NCI-H82 treated with DMSO at 0.1 percent for 48 hours (cell line): ENCODE measurements at regions not wholly inside any gene's neighbourhood (a gene's known extent, or its start where the extent isn't known, plus 50 kb on each side); places are given as distances from the start of the nearest gene placed in this dataset.
A peak's percentile ranks its signal among the peaks of the same experiment; 100 is the strongest.

Experiments
- DNase-seq: peaks from one replicate; lab custom pipeline; 2025; ENCODE audit not compliant: unreplicated experiment; lab: John Stamatoyannopoulos, UW

DNA sequence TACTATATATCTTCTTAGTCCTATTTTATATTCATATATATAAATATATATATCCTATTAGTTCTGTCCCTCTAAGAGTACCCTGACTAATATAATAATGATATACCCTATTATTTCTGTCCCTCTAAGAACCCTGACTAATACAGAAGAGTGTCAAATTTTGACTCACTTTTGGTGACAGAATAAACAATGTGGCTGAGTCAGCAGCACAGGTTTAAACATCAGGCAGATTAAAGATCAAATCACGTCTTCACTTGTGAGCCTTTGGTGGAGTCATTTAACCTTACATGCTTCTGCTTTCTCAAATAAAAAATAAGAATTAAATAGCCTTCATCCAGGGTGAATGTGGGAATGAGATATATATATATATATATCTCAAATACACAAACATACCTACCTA, 615.9 kb upstream of the GCFC2 start:
- DNase-seq = no peak

DNA sequence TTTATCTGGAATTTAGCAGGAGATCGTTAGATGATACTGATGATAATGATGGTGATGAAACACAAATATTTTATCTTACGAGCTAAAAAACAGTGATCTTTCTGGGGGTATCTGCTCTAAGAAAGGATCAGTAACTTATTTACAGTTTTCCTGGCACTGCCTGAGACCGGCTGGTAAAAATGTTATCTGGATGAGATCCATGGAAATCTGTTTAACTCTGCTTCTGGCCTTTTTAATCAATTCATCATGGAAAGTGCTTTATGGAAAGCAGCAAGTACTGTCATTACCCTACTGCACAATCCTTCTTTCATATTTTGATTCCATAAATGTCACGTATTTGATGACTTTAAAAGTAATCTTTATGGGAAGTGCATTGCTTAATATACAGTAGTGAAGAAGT, 612.7 kb upstream of the GCFC2 start:
- DNase-seq = no peak

DNA sequence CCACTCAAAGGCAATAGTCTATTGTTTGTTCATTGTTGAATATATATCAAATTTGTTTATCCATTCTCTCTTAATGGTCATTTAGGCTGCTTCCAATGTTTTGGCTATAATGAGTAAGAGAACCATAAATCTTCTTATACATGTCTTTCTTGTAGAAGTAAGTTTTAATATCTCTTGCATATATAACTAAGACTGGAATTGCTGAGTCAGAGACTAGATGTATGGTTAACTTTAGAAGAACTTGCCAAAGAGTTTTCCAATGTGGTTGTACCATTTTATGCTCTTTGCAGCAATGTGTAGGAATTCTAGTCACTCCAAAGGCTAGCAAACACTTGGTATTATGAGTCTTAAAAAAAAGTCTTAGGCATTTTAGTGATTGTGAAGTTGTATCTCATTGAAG, 610.0 kb upstream of the GCFC2 start:
- no peak for DNase-seq

DNA sequence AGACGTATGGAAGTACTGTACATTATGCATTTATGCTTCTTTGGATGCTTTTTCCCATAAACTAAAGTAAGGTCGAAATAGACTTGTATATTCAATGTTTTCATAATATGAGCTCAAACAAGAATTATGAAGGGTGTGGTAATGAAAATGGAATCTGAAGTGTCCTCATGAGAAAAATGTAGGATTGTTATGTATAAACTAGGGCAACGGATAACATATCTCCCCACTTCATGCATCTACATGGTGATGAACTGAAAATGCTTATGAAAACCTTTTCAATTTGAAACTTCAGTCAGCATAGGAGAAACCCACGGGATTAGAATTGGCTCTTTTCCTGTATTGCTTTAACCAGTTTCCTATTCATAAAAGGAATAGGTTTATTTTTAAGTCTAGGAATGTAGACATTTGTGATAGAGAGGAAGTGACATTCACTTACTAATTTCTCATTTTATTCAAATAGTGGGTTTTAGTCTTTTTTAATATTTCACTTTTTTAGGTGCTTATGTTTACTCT, 608.2 kb upstream of the GCFC2 start:
- no peak for DNase-seq

DNA sequence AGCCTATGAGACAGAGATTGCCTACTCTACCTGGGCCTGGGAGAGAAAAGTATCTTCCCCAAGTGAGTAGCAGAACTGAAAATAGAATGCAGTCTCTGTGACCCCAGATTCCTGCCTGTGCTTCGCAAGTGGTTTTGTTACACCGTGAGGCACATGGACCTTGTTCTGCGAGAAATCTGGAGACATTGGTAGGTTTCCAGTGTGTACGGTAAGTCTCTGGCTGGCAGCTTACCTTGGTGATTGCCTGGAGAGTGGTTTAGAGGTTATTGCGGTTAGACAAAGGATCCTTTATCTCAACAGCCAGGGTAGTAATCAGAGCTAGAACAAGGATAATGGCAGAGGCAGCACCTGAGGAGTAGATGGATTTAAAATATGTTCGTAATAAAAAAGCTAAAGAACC, 606.0 kb upstream of the GCFC2 start:
- DNase-seq = no peak

DNA sequence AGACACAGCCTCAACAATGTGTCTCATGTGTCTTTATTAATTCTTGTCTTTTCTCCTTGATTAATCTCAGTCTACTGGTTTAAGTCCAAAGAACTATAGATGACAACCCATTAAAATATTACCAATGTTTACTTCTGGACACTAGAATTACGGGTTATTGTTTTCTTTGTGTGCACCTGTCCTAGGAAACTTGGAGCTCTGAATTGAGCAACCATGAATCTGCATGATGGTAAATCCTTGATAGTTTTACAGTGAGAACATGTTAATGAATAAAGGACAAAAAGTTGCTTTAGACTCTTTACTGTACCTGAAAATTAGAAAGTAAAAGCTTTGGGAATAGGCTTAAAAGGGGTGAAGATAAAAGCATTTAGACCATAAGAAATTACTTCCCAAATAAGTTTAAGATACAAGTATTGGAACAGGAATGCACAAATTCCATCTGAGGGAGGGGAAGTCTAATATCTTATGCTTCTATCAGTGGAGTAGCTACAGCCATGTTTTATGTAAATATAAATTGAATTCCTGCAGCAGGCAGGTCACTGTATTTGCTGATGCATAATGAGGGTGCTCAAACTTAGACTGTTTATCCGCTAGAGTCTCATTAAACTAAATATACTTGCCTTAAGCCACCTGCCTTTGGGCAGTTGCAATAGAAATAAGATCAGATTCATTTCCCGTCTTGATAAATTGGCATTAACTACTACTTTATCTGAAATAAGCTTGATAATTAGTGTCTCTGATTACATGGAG, 603.7 kb upstream of the GCFC2 start:
- no peak for DNase-seq

DNA sequence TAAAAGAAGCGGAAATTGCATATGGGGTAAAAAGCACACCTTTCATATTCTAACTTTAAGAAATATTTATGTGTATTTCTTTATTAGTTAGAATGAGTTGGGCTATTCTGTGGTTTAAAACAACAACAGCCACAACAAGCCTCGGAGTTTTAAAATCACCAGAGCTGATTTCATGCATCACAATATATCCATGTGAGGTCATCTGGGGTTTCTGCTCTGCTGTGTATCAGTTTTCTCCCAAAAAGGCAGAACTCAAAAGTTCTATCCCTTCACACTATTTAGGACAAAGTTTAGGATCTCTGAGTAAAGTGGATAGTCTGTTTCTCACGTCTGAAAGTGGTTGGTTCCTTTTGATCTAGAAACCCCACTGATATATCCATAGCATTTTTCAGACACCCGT, 601.5 kb upstream of the GCFC2 start:
- DNase-seq = no peak

DNA sequence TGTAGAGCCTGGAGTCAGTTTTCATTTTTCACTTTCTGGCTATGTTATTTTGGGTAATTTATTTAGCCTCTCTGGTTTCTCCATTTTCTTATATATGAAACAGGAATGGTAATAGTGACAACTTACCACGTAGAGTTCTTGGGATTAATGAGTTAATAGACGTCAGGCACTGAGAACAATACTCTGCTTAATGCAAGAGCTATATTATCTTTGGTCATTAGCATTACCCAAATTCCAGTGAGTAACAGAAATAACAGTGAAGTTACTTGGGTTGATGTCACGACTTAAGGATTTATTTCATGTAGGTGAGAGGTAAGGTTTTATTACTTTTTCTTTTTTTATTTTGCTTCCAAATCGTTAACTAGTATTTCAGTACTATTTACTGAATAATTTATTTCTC, 601.0 kb upstream of the GCFC2 start:
- DNase-seq = no peak

DNA sequence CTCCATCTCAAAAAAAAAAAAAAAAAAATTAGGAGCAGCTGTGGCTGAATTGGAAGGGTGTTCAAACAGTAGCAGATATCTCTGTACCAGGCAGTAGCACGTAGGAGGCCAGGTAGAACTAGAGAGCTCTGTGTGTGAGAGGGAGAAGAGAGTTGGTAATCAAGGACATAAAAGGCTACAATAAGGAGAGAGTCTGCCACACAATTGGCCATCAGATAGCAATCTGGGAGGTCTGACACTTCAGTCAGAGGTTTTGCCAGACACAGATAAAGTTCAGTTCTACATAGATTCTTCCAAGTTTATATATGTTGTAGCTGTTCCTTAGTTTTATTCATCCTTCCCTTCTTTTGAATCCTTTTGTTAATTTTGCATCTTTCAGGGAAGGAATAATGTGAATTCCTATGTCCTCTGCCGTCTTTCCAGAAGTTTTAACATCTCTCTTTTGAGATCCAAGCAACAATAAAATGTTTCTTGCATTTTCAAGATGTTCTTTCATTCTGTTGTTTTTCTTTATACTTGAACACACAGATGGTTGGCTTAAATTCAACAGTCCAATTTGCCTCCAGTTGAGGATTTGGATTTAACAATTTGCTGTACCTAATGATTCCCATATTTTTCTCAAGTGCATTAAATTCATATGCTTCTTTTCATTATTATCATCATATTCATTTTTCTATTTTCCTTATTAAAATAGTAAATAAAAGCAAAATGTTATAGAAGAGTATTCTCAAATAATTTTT, 600.3 kb upstream of the GCFC2 start:
- no peak for DNase-seq

DNA sequence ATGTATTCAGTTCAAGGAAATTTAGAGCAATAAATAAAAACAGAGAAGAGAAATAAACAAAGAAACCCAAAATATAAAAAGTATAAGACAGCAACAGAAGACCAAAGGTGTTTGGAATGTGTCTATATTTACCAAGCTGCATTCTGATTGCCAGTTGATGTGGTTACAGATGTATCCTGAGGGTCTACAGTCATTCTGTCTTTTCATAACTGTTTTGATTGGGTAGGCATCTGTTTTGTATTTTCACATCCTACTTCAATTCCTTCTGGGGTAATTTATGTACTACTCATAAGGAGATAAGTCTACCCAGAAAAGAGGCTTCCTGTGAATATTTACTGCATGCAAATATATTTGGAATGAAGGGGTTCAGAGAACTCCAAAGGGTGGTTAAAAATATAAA, 596.8 kb upstream of the GCFC2 start:
- no peak for DNase-seq

DNA sequence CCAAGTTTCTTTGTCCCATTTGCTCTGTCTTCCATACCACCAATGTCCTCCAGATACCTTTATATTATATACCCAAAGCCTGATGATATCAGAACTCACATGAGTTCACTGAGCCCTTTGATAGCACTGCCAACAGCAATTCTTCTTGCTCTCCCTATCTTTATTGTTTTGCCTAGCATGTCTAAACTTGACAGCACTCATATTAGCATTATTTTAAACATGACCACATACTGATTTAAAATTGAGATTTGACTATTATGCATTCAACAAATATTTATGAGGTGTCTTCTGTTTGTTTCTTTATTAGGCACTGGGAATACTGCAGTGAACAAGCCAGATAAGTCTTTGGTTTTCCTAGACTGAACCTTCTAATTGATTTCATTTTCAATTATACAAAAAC, 587.3 kb upstream of the GCFC2 start:
- no peak for DNase-seq

DNA sequence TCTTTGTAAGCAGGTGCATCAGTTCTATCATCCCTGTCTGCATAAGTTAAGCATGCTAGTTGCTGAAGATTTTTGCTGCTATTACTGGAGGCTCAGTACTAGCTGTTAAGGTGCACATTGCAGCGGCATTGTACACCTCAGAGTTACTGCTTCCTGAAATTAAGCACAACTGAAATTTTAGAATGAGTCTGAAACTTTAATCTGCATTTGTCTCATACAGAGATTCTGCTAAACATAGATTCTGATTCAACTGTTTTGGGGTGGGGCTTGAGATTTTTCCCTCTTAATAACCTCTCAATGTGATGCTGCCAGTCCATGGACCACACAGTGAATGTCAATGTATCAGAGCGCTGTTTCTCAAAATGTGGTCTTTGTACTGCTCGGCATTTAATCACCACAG, 585.7 kb upstream of the GCFC2 start:
- no peak for DNase-seq

DNA sequence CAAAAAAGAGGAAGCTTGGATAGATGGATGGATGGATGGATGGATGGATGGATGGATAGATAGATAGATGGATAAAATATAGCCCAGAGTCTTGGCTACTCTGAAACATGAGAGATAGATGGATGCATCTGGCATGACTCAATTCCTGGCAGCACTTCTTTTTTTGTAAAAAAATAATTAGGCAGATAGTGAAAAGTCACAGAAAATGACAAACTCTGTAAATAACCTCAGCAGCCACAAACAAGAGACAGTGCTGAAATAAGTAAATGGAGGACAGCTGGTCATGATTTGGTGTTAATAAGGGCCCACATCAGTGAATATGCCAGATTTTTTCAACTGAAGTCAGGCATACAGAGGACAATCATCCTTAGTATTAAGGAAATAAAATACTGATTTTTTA, 585.0 kb upstream of the GCFC2 start:
- DNase-seq = no peak

DNA sequence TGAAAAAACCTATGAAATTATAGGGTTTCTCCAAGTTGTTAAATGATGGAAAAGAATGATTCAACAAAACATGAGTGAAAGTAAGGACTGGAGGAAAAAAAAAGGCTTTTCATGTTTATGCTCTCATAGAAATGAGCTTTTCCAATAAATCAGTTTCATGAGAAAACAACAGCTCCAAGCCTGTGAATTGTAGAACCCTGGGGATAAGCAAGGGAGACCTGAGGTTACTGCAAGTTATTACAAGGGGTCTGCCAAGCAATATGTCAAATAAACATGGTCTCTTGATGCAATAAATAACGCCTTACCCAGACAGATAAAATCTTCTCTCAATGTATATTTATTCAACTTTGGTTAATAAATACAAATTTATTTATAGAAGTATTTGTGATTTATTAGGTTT, 577.9 kb upstream of the GCFC2 start:
- DNase-seq = no peak

DNA sequence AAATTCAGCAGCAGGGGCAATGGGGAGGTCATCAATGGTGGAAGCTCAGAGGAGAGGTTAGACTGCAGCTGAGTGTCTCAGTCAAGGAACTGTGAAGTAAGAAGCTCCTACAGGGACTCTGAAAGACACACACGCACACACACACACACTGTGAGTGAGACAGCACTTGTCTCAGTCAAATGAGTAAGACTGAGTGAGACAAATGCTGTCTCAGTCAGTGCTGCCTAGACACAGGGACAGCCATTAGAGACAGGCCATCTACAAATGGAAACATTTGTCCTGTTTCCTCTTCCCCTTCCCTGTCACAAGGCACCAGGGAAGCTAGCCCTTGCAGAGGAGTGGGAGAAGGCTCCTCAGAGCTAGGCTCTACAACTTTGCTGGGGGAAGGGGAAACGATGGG, 577.4 kb upstream of the GCFC2 start:
- no peak for DNase-seq

DNA sequence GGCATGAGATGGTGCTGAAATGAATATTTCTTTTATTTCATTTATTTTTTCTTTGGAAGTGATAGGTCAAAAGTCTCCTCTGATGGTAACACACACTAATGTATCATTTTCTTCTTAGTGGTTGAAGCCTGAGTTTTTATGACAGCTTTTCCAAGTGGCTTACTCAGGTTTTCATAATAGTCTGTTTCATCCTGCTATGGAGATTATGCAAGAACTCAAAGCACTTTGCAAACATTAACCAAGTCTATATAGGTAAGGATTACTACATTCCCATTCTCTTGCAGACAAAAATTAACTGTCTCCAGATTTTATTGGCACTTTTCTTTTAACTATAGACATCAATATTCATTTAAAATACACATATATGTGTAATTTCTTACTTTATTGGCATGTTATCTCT, 572.6 kb upstream of the GCFC2 start:
- no peak for DNase-seq

DNA sequence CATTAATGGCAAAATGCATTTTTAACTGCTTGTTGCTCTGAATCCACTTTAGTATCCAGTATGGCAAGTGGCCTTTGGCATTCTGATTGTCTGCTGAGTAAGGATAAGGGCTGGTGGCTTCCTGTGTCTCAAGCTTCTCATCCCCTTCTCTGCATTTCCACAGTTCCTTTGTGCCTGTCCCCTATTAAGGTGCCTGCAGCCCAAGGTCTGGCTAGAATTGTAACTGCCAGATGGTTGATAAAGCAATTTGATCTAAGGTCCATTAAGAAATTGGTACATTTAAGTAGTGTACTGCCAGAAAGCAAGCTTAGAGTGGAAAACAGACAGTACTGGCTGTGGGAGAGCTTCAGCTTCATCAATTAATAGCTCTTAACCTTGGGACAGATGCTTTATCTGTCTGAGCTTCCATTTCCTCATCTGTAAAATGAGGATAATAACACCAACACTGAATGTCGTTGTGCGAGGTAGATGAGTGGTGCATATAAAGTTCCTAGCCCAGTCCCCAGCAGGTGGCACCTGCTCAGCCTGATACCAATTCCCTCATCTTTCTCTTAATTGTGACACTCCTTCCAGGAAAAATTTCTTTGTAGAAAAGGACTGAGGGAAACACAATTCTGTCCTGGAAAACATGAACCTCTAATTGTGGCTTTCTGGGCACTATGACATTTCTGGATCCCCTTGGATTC, 570.6 kb upstream of the GCFC2 start:
- peak; percentile 91 for DNase-seq

DNA sequence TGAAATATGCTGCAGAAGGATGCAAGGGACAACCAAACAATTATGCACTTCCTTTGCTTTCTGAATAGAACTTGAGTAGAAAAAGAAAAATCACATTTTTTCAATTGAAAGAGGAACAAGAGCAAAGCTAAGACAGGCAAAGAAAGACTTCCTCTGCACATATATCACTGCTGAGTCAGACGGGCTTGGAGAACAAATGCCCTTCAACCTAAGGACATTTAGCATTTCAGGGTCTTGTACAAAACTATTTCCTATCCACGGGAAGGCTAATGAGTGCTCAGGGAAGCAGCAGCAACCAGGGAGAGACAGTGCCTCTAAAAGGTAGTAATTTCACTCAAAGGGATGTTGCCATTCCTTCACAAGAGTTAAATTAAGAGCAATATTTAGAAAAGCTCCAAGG, 570.0 kb upstream of the GCFC2 start:
- no peak for DNase-seq

DNA sequence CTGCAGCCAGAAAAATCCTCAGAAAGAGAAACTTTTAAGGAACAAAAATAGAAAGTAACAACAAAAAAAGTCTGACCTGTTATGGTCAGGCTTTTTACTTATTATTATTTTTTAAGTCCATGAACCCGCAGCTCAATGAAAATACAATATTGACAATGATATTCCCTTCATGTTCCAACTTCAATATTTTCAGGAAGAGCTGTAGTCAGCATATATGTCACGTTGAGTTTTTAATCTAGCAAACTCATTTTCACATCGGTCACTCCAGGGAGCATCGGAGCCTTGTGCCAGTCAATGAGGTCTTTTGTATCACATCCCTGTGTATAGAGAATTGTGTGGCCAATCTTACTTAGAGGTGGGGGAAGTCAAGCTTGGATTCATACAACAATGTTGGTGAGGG, 568.4 kb upstream of the GCFC2 start:
- DNase-seq = no peak

DNA sequence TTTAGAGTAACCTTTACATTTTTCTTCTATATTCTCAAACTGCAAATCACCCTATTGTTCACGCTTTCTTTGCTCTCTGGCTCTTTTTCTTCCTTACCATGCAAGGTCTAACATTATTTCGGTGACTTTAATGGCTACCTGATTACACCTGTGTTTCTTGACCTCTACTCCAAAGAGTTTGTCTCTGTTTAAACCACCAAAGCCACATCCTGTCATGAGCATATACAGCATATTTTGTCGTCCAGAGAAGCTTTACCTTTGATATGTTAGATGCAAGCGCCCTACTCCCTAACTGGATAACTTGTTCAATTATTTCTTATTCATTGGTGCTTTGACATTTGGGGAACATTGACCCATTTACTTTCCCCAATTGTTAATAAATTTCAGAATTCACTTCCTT, 565.1 kb upstream of the GCFC2 start:
- DNase-seq = no peak

DNA sequence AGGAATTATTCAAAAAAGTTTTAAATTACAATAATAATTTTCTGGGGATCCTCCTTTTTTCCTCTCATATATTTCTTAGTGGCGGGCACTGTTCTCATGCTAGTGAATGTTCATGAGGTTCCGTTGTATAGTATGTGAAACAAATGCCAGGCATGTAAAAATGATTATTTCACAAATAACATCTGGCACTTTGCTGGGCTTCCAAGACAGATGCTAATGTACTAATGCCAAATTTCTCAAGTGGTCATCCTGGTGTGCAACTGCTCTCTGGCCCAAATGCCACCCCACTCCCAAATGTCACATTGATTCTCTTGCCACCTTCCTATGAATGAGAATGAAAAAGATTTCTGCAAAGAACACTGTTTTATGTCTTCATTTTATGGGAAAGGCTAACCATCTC, 564.0 kb upstream of the GCFC2 start:
- DNase-seq = no peak

DNA sequence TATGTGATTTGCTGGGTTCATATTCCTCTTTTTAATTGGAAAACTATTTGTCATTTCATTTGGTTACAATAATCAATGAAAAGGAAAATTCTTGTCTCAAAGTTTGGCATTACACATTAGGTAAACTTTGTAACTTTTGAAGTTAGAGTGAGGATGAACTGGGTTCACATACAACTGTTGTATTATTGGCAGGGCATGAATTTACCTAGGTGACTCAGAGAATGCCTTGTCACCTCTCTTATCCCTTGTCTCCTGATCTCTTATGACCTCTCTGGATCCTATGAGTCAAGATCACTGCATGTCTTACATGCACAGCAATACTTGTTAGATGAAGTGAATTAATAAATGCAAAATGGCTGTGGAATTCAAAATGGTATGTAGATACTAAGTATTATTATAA, 563.4 kb upstream of the GCFC2 start:
- DNase-seq = no peak
